BJ (cell line): ENCODE measurements at regions not wholly inside any gene's neighbourhood (a gene's known extent, or its start where the extent isn't known, plus 50 kb on each side); places are given as distances from the start of the nearest gene placed in this dataset.

ENCODE experiments used
- CTCF ChIA-PET: fragments of 350-600 bp; formaldehyde crosslinking; extraction: SDS; loops from one replicate; lab custom pipeline; 2021; ENCODE audit warnings: antibody characterized with exemption, inconsistent platforms; lab: Yijun Ruan, JAX
- POLR2A ChIA-PET: fragments of 300-600 bp; sonication (Branson Sonifier 250); formaldehyde crosslinking; extraction: SDS; loops from one replicate; lab custom pipeline; 2021; ENCODE audit warnings: antibody characterized with exemption; lab: Charles Lee
- DNase-seq: peaks from one replicate; pipeline ENCODE4 v3.0.0-alpha.2; 2011; ENCODE audit warnings: low read depth
- H3K27me3 ChIP-seq: 2 replicates; pipeline ENCODE4 v1.6.0; 2011; ENCODE audit warnings: low read length; ENCODE audit not compliant: control insufficient read depth, insufficient read depth
- H3K36me3 ChIP-seq: 2 replicates; pipeline ENCODE4 v1.5.1; 2011; ENCODE audit warnings: low read length; ENCODE audit not compliant: control insufficient read depth, insufficient read depth
- H3K4me3 ChIP-seq: 2 replicates; pipeline ENCODE4 v1.5.1; 2011; ENCODE audit warnings: low read depth, mild to moderate bottlenecking, control low read depth, low read length
- TF ChIP-seq, protein P1 (sequence below): IDR thresholded peaks from 2 replicates; pipeline ENCODE4 v1.5.1; 2011; ENCODE audit warnings: low read depth, mild to moderate bottlenecking, control low read depth, inconsistent platforms, low read length, moderate library complexity; ENCODE audit not compliant: insufficient read depth

DNA sequence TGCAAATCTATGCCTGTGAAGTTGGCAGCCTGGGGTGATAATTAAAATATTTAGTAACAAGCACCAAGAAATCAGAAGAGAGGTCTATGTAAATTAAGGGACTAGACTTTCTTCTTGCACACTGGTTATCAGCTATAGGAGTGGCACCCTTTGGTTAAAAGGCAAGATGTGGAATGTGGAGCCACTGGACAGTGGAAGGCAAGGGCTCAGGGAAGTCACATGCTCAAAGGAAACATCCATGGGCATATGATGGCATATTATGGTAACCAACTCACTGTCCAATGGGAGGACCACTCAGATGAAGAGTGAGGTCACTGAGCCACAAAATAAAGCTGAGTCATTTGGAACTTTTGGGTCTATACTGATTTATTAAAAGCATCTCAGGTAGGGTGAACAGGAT, 165.6 kb upstream of the PRICKLE2 start:
- no peaks in the 10 kb centered on the region for H3K36me3 ChIP-seq
- DNase-seq: no peak
- no peak overlapping the region for H3K4me3 ChIP-seq
- no peaks in the 10 kb centered on the region for H3K27me3 ChIP-seq
- TF ChIP-seq, protein P1, sequence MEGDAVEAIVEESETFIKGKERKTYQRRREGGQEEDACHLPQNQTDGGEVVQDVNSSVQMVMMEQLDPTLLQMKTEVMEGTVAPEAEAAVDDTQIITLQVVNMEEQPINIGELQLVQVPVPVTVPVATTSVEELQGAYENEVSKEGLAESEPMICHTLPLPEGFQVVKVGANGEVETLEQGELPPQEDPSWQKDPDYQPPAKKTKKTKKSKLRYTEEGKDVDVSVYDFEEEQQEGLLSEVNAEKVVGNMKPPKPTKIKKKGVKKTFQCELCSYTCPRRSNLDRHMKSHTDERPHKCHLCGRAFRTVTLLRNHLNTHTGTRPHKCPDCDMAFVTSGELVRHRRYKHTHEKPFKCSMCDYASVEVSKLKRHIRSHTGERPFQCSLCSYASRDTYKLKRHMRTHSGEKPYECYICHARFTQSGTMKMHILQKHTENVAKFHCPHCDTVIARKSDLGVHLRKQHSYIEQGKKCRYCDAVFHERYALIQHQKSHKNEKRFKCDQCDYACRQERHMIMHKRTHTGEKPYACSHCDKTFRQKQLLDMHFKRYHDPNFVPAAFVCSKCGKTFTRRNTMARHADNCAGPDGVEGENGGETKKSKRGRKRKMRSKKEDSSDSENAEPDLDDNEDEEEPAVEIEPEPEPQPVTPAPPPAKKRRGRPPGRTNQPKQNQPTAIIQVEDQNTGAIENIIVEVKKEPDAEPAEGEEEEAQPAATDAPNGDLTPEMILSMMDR: no peak
- POLR2A ChIA-PET: no interaction called here
- CTCF ChIA-PET: interaction anchor here (0.6 to 1.4 kb wide), 2 partner anchors 86 to 183 kb away, joined by 3 read pairs; no protein-coding TSS in a partner anchor

DNA sequence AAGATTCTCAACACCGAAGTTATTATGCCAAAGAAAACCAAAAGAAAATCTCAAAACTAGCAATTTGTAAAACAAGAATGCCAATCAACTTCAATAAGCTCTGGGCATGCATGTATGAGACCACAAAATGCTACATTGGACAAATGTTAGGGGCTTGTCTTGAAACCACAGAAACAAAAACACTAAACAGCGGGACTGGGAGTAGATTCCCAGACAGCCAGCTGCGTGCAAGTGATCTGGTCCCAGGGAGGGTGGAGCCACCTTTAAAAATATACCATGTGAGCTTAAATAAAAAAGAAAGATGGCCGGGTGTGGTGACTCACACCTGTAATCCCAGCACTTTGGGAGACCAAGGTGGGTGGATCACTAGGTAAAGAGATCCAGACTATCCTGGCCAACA, 163.6 kb upstream of the PRICKLE2 start:
- Histone ChIP-seq H3K27me3 (no peaks in the 10 kb centered on the region), H3K36me3 (no peaks in the 10 kb centered on the region), H3K4me3 (no peak overlapping the region)
- TF ChIP-seq, protein P1: no peak
- POLR2A ChIA-PET: no interaction called here
- DNase-seq: no peak
- CTCF ChIA-PET: interaction anchor here (1.2 kb wide), 1 partner anchor 359 kb away, joined by 3 read pairs; no protein-coding TSS in a partner anchor

DNA sequence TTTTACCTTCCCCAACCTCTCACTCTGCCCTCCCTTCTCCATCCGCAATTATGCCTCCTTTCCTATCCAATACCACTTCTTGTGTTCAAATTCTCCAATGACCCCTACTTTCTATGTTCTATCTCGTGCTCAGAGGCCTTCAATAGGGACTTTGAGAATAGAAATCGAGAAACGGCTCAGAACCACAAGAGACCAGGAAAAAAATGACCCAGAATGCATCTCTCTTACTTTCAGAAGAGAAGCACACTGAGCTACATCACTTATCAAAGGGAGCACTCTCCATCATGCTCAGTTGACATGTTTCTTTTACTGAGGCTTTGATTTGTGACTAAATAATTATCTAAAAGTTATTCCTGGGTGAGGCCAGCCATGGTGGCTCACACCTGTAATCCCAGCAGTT, 162.4 kb upstream of the PRICKLE2 start:
- ChIA-PET CTCF (interaction anchor here (1.8 kb wide), 1 partner anchor 13 kb away, joined by 4 read pairs; no protein-coding TSS in a partner anchor), POLR2A (no interaction called here)

DNA sequence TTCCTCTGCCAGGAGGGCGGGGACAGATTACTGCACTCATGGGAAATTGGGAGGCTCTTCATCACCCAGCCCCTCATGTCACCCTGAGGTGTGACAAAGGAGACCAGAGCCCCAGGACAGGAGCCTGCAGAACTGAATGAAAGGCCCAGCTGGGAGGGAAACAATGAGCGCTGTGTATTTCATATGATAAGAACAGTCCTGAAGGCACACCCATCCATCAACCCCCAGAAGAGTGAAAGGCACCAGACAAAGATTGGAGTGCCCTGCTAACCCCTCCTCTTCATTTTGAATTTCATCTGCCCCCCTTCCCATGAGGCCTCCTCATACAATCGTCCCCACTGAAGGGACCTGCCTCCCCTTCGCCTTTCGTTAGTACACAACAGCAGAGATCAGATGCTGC, 160.0 kb upstream of the PRICKLE2 start:
- TF ChIP-seq, protein P1: no peak
- Histone ChIP-seq H3K36me3 (no peaks in the 10 kb centered on the region), H3K27me3 (no peaks in the 10 kb centered on the region), H3K4me3 (no peak overlapping the region)
- ChIA-PET CTCF (interaction anchor here (1.1 kb wide), 1 partner anchor 35 kb away, joined by 4 read pairs; no protein-coding TSS in a partner anchor), POLR2A (no interaction called here)
- DNase-seq: no peak

More for the DNA sequence above, 162.4 kb upstream of the PRICKLE2 start:
- Histone ChIP-seq H3K27me3 (no peaks in the 10 kb centered on the region), H3K4me3 (no peak overlapping the region), H3K36me3 (no peaks in the 10 kb centered on the region)
- TF ChIP-seq, protein P1: no peak
- DNase-seq: no peak

DNA sequence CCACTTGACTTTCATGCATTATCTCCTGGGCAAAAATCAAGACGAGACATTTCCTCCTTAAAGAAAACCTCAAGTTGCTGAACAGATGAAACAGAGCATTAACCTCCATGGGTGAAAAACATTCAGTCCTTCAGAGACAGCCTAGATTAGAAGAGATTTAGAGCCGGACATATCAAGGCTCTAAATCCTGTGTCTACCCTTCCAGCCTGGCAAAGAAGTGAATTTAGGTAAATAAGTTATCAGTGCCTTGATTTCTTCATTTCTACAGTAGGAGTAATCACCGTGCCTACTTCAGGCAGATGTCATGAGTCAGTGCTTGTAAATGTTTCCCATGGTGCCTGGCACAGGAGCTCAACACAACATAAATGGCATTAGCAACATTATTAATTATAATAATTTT, 159.3 kb upstream of the PRICKLE2 start:
- no peaks in the 10 kb centered on the region for H3K36me3 ChIP-seq
- no peak overlapping the region for H3K4me3 ChIP-seq
- TF ChIP-seq, protein P1: no peak
- ChIA-PET CTCF (interaction anchor here (1.0 to 1.1 kb wide), 2 partner anchors 11 to 34 kb away, joined by 4 to 6 read pairs; no protein-coding TSS in a partner anchor), POLR2A (no interaction called here)
- H3K27me3 ChIP-seq: no peaks in the 10 kb centered on the region
- DNase-seq: no peak
